DND-41 (cell line): ENCODE measurements at regions not wholly inside any gene's neighbourhood (a gene's known extent, or its start where the extent isn't known, plus 50 kb on each side); places are given as distances from the start of the nearest gene placed in this dataset.

ENCODE experiments used
- EZH2 ChIP-seq: IDR thresholded peaks from 3 replicates; pipeline ENCODE4 v1.6.1; 2012; ENCODE audit warnings: borderline replicate concordance, low read depth, mild to moderate bottlenecking, moderate library complexity, low read length, inconsistent platforms; ENCODE audit not compliant: severe bottlenecking
- TF ChIP-seq, protein P1 (sequence below): IDR thresholded peaks from 2 replicates; pipeline ENCODE4 v1.5.1; 2012; ENCODE audit warnings: borderline replicate concordance, low read length, moderate library complexity, mild to moderate bottlenecking; ENCODE audit not compliant: poor library complexity, severe bottlenecking; ENCODE audit errors: extremely low read depth

DNA sequence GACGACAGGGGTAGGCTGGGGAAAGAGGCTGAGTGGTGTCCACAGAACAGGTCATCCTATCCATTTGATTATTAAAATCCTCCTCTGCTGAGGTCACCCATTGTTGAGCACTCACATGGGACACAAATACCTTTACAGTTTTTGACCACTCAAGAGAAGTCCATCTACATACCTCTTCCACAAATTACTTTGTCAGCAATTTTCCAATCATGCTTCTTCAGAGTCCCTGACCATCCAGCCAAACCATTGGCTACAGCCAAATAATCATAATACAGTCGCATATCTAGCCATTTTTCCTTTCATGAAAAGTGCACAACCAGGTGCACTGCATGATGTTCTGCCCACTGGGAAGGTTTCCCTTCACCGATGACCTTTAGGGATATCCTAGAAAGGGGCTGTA, 407.4 kb downstream of the TEX13C start:
- TF ChIP-seq, protein P1, sequence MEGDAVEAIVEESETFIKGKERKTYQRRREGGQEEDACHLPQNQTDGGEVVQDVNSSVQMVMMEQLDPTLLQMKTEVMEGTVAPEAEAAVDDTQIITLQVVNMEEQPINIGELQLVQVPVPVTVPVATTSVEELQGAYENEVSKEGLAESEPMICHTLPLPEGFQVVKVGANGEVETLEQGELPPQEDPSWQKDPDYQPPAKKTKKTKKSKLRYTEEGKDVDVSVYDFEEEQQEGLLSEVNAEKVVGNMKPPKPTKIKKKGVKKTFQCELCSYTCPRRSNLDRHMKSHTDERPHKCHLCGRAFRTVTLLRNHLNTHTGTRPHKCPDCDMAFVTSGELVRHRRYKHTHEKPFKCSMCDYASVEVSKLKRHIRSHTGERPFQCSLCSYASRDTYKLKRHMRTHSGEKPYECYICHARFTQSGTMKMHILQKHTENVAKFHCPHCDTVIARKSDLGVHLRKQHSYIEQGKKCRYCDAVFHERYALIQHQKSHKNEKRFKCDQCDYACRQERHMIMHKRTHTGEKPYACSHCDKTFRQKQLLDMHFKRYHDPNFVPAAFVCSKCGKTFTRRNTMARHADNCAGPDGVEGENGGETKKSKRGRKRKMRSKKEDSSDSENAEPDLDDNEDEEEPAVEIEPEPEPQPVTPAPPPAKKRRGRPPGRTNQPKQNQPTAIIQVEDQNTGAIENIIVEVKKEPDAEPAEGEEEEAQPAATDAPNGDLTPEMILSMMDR: no peak
- TF ChIP-seq EZH2: no peak
